ENCODE measurements at regions not wholly inside any gene's neighbourhood (a gene's known extent, or its start where the extent isn't known, plus 50 kb on each side); places are given as distances from the start of the nearest gene placed in this dataset.

DNA sequence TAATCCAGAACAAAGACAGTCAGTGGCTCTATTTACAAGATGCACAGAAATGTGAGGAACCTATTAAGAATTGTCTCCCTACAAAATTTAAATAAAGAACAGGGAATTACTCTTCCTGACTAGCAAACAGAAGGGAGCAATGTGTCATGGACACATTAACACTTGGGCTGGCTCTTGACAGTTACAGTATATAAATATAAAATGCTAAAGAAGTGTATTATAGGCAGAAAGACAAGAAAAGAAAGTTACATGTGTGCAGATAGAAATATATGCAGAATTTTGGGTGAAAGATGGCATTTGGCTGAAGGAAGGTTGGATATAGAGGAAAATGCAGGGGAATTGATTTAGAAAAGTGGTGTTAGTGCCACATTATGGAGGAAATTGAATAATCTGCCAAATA lies 2257.1 kb upstream of the ACO1 start:
- no peak for FAIRE-seq

DNA sequence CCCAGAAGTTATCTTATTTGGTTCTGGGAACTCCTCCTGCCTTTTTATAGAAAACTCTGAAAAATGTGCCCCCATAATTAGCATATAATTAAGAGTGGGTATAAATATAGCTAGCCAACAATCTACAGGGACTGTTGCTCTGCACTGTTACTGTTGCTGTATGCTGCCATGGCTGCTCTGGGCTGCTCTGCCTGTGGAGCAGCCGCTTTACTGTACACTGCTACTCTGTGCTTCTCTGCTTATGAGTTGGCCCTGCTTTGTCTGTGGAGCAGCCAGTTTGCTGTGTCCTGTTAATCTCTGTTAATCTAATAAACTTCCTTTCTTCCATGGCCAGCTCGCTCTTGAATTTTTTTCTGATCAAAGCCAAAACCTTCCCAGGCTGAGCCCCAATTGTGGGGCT lies 2244.0 kb upstream of the ACO1 start:
- no peaks in the 10 kb centered on the region for H4K20me1 ChIP-seq (ENCODE audit: control insufficient read depth, extremely low read depth, insufficient read depth, low read length)
- H3K36me3 ChIP-seq (ENCODE audit: control insufficient read depth in 2 of 2, extremely low read depth in 1 of 2, insufficient read depth in 2 of 2, low read length in 2 of 2): no peaks in the 10 kb centered on the region
- FAIRE-seq (no peak), DNase-seq (ENCODE audit: low read depth, low spot score) (no peak)
- H3K9ac ChIP-seq (ENCODE audit: control insufficient read depth, extremely low read depth, insufficient read depth, low read length): no peak overlapping the region
- H3K27ac ChIP-seq (ENCODE audit: control insufficient read depth, insufficient read depth, low read length): no peak overlapping the region
- no peak overlapping the region for H3K4me2 ChIP-seq (ENCODE audit: control insufficient read depth, extremely low read depth, insufficient read depth, low read depth, low read length)
- dilution Hi-C loops (cut with MboI; ENCODE audit: extremely low pct_ligation_motif_present, low sequenced_read_pairs): no loop called here
- H3K27me3 ChIP-seq (ENCODE audit: control insufficient read depth, extremely low read depth, insufficient read depth, low read length): no peaks in the 10 kb centered on the region
- H3K4me3 ChIP-seq (ENCODE audit: control insufficient read depth in 2 of 3, extremely low read depth in 1 of 3, insufficient read depth in 2 of 3, low read depth in 1 of 3, low read length in 3 of 3): no peak overlapping the region
- TF ChIP-seq EZH2 (IDR thresholded peaks at IDR 0.05; ENCODE audit: low read length): no peak
- TF ChIP-seq, protein P1, sequence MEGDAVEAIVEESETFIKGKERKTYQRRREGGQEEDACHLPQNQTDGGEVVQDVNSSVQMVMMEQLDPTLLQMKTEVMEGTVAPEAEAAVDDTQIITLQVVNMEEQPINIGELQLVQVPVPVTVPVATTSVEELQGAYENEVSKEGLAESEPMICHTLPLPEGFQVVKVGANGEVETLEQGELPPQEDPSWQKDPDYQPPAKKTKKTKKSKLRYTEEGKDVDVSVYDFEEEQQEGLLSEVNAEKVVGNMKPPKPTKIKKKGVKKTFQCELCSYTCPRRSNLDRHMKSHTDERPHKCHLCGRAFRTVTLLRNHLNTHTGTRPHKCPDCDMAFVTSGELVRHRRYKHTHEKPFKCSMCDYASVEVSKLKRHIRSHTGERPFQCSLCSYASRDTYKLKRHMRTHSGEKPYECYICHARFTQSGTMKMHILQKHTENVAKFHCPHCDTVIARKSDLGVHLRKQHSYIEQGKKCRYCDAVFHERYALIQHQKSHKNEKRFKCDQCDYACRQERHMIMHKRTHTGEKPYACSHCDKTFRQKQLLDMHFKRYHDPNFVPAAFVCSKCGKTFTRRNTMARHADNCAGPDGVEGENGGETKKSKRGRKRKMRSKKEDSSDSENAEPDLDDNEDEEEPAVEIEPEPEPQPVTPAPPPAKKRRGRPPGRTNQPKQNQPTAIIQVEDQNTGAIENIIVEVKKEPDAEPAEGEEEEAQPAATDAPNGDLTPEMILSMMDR (optimal IDR thresholded peaks at IDR 0.05 in 1 of 3, IDR thresholded peaks at IDR 0.05 in 1 of 3, conservative IDR thresholded peaks at IDR 0.05 in 1 of 3; ENCODE audit: extremely low read depth in 1 of 3, insufficient read depth in 2 of 3, low read length in 3 of 3): no peak
- H3K4me1 ChIP-seq (ENCODE audit: control insufficient read depth, extremely low read depth, insufficient read depth, low read length): no peaks in the 10 kb centered on the region
- H3K9me1 ChIP-seq (ENCODE audit: control insufficient read depth, extremely low read depth, insufficient read depth, low read length): no peaks in the 10 kb centered on the region
- H3K79me2 ChIP-seq (ENCODE audit: control insufficient read depth, insufficient read depth, low read length): no peaks in the 10 kb centered on the region
- no peaks in the 10 kb centered on the region for H3K9me3 ChIP-seq (ENCODE audit: control insufficient read depth, low read depth, low read length)
- no peak overlapping the region for H2AFZ ChIP-seq (ENCODE audit: control insufficient read depth, low read length)

More for the DNA sequence above, 2257.1 kb upstream of the ACO1 start:
- Histone ChIP-seq H3K4me3 (ENCODE audit: control insufficient read depth in 2 of 3, extremely low read depth in 1 of 3, insufficient read depth in 2 of 3, low read depth in 1 of 3, low read length in 3 of 3) (no peak overlapping the region), H3K9ac (ENCODE audit: control insufficient read depth, extremely low read depth, insufficient read depth, low read length) (no peak overlapping the region), H3K4me2 (ENCODE audit: control insufficient read depth, extremely low read depth, insufficient read depth, low read depth, low read length) (no peak overlapping the region), H3K9me3 (ENCODE audit: control insufficient read depth, low read depth, low read length) (no peaks in the 10 kb centered on the region), H3K4me1 (ENCODE audit: control insufficient read depth, extremely low read depth, insufficient read depth, low read length) (no peaks in the 10 kb centered on the region), H3K27me3 (ENCODE audit: control insufficient read depth, extremely low read depth, insufficient read depth, low read length) (no peaks in the 10 kb centered on the region), H2AFZ (ENCODE audit: control insufficient read depth, low read length) (no peak overlapping the region), H3K79me2 (ENCODE audit: control insufficient read depth, insufficient read depth, low read length) (no peaks in the 10 kb centered on the region), H4K20me1 (ENCODE audit: control insufficient read depth, extremely low read depth, insufficient read depth, low read length) (no peaks in the 10 kb centered on the region), H3K27ac (ENCODE audit: control insufficient read depth, insufficient read depth, low read length) (no peak overlapping the region), H3K9me1 (ENCODE audit: control insufficient read depth, extremely low read depth, insufficient read depth, low read length) (no peaks in the 10 kb centered on the region), H3K36me3 (ENCODE audit: control insufficient read depth in 2 of 2, extremely low read depth in 1 of 2, insufficient read depth in 2 of 2, low read length in 2 of 2) (no peaks in the 10 kb centered on the region)
- dilution Hi-C loops (cut with MboI; ENCODE audit: extremely low pct_ligation_motif_present, low sequenced_read_pairs): no loop called here
- TF ChIP-seq EZH2 (IDR thresholded peaks at IDR 0.05; ENCODE audit: low read length): no peak
- TF ChIP-seq, protein P1 (optimal IDR thresholded peaks at IDR 0.05 in 1 of 3, IDR thresholded peaks at IDR 0.05 in 1 of 3, conservative IDR thresholded peaks at IDR 0.05 in 1 of 3; ENCODE audit: extremely low read depth in 1 of 3, insufficient read depth in 2 of 3, low read length in 3 of 3): no peak
- no peak for DNase-seq (ENCODE audit: low read depth, low spot score)

Measured in keratinocyte (primary cell).